Amniotic stem cell (primary cell): ENCODE measurements at regions not wholly inside any gene's neighbourhood (a gene's known extent, or its start where the extent isn't known, plus 50 kb on each side); places are given as distances from the start of the nearest gene placed in this dataset.

ENCODE experiments used
- DNase-seq: peaks from one replicate; lab custom pipeline; 2025; lab: John Stamatoyannopoulos, UW

GRCh38 chr2:172329416-172329773, 98.0 kb upstream of the ITGA6 start:
- DNase-seq, result no peak

GRCh38 chr2:172329774-172330671, 97.4 kb upstream of the ITGA6 start:
- DNase-seq, result no peak

GRCh38 chr2:172332507-172332906, 94.9 kb upstream of the ITGA6 start:
- no peak for DNase-seq

- no peak for DNase-seq
These were observed 94.0 kb upstream of the ITGA6 start for GRCh38 chr2:172333235-172333977.

- DNase-seq, result no peak
These were observed 93.4 kb upstream of the ITGA6 start for GRCh38 chr2:172333978-172334330.

- no peak for DNase-seq
These were observed 92.4 kb upstream of the ITGA6 start for GRCh38 chr2:172334988-172335387.

GRCh38 chr2:172335736-172336135, 91.7 kb upstream of the ITGA6 start:
- no peak for DNase-seq

GRCh38 chr2:172336681-172337080, 90.7 kb upstream of the ITGA6 start:
- no peak for DNase-seq

GRCh38 chr2:172339371-172340010, 87.9 kb upstream of the ITGA6 start:
- no peak for DNase-seq

GRCh38 chr2:172340394-172340793, 87.0 kb upstream of the ITGA6 start:
- DNase-seq, result no peak

- no peak for DNase-seq
These were observed 85.3 kb upstream of the ITGA6 start for GRCh38 chr2:172342078-172342477.

GRCh38 chr2:172342611-172343010, 84.8 kb upstream of the ITGA6 start:
- no peak for DNase-seq

- no peak for DNase-seq
These were observed 83.2 kb upstream of the ITGA6 start for GRCh38 chr2:172344159-172344558.

- DNase-seq, result no peak
These were observed 81.3 kb upstream of the ITGA6 start for GRCh38 chr2:172345956-172346555.

GRCh38 chr2:172348555-172349288, 78.7 kb upstream of the ITGA6 start:
- no peak for DNase-seq

GRCh38 chr2:172350839-172351479, 76.4 kb upstream of the ITGA6 start:
- no peak for DNase-seq

- no peak for DNase-seq
These were observed 75.8 kb upstream of the ITGA6 start for GRCh38 chr2:172351586-172351985.

GRCh38 chr2:172354347-172354746, 73.0 kb upstream of the ITGA6 start:
- no peak for DNase-seq

GRCh38 chr2:172357442-172357841, 69.9 kb upstream of the ITGA6 start:
- DNase-seq, result no peak

GRCh38 chr2:172358691-172359556, 68.5 kb upstream of the ITGA6 start:
- no peak for DNase-seq
